GM19328 (cell line): ENCODE measurements at regions not wholly inside any gene's neighbourhood (a gene's known extent, or its start where the extent isn't known, plus 50 kb on each side); places are given as distances from the start of the nearest gene placed in this dataset.

Experiments
- ATAC-seq: cut with Tn5 transposase; IDR thresholded peaks from one replicate; pipeline ENCODE4 v1.9.1; 2021; ENCODE audit warnings: mild to moderate bottlenecking, moderate library complexity; ENCODE audit not compliant: unreplicated experiment

DNA sequence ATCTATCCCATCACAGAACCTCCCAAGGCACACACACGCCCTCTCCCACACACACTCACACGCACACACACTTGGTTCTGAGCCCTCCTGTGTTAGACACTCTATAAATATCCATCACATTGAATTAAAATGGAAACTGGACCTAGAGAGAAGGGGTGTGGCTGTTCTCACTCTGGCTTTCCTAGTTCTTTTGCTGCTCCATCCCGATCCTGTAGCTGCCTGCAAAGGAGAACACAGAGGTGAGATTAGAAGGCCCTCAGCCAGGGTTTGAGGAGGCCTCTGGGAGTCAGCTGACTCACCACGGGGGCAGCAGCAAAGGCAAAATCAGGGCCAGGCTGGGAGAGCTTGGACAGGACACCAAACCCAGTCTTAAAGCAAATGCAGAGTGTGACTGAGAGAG, 192.3 kb upstream of the CADM1 start:
- ATAC-seq = no peak

DNA sequence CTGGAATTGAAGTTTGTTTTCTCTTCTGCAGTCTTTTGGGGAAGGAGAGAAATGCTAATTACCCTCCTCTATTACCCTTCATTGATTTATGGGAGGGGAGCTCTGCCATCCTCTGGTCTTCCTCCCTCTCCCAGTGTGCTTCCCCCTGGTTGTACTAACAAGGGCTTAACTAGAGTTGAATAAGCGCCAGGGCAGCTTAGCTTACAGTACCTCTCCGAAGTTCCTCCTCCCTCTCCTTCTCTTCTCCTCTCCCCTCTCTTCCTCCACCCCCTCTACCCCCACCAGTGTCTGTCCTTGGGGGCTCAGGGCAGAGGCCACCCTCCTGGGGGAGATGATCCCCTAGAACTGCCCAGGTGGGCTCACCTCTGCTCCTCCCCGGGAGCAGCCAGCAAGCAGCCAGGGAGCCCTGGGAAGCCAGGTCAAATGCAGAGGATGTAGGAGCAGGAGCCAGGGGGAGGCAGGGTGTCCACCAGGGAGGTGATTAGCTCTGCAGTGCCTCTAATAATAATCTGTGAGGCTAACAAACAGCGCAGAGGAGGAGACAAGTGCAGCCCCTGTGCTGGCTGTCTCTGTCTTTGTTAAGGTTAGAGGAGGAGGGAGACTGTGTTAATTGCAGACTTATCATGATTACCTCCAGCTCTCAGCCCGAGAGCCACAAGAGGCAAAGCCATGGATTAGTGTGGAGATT, 191.6 kb upstream of the CADM1 start:
- ATAC-seq = no peak

DNA sequence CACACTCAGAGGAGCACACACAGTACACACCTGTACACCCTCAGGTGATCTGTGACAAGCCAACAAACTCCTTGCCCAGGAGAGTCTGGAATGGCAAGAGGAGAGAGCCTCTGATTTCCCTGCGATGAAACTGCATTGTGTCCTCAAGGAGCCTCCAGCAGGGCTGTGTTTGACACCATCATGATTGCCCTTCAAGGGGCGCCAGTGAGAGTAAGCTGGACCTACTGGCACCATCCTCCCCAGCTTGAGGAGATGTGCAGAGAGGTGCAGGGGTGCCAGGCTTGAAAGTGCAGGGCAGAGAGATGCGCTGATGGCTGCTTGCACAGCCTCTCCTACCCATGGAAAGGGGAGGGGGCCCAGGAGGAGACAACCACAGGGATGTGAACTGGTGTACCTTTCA, 188.8 kb upstream of the CADM1 start:
- no peak for ATAC-seq

DNA sequence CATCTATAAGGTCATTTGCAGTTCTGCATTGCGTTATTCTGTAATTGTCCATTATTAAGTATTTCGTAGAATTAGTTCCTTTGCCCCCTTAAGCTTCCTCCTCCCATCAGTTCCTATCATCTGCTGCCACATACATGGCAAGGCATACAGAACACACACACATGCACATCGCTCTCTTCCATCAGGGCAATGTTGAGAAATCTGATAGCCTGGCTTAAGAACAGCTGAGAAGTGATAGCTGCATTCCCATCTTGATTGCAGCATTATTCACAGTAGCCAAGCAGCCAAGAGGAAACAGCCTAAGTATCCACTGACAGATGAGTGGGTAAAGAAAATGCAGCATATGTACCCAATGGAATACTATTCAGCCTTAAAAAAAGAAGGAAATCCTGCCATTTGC, 186.8 kb upstream of the CADM1 start:
- ATAC-seq = no peak

DNA sequence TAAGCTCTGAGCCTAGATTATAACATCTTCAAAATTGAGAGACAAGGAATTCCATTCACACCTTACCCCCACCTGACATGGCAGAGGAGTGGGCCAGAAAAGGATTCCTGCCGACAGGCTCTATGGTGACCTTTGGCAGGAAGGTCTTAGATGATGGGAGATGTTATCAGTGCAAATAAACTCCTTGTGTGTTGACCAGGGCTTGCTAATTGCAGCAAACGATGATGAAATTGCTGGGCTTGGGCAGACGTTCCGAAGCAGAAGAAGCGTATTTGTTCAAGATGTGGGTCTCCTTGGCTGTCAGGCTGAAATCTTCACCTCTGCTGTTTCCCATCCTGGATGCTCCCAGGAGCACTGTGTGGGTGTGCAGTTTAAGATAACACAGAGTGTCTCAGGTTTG, 183.7 kb upstream of the CADM1 start:
- no peak for ATAC-seq

DNA sequence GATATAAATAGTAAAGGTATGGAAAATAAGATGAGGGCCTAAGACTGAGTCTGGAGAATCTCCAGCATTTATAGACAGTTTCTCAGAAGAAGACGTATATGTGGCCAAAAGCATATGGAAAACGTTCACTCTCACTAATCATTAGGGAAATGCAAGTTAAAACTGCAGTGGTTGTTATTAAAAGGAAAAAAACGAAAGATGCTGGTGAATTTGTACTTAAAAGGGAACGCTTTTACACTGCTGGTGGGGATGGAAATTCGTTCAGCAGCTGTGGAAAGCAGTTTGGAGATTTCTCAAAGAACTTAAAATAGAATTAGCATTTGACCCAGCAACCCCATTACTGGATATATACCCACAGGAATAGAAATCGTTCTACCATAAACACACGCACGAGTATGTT, 180.5 kb upstream of the CADM1 start:
- ATAC-seq = no peak

DNA sequence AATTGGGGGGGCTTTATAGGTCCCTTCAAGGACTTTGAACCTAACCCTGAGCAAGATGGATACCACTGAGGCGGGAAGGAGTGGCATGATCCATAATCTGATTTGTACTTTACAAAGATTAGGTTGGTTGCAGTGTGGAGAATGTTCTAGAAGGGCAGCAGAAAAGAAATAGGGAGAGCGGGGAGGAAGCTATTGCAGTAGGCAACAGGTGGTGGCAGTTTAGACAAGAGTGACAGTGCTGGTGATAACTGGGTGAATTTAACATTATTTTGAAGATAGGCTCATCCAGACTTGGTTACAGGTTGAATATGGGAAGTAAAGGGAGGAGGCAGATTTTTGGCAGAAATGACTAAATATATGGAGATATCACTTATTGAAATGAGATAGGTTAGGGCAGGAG, 179.9 kb upstream of the CADM1 start:
- ATAC-seq = no peak

DNA sequence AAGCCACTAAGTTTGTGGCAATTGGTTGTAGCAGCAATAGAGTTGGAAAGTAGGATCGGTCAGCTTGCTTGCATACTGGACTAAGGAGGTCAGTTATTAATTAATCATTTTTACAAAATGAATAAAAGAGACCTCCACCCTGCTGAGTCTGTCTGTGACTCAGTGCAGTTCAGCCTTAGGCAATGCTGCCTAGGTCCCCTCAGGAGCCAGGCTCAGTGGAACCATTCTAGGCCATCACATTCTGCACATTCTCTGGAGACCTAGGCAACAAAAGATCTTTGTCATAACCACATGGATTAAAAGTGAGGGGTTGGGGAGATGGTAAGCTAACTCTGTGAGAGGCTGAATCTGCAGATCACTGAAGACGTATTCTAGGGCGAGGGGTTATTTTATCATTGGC, 178.7 kb upstream of the CADM1 start:
- no peak for ATAC-seq

DNA sequence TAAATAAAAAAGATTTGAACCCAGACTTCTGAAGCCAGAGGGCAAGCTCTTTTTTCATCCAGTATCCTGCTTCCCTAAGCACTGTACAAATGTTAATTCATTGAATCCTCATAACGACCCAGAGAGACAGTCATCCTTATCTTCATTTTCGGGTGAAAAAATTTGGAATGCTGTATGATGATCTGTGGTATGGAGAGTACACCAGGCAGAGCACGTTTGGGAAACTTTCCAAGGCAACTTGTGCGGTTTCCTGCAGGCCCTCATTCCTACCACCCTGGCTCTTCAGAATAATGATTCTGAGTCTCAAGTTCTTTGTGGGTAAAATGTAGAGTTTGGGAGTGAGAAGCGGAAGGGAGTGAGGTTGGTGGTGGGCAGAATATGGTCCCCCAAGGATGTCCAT, 177.9 kb upstream of the CADM1 start:
- ATAC-seq = no peak

DNA sequence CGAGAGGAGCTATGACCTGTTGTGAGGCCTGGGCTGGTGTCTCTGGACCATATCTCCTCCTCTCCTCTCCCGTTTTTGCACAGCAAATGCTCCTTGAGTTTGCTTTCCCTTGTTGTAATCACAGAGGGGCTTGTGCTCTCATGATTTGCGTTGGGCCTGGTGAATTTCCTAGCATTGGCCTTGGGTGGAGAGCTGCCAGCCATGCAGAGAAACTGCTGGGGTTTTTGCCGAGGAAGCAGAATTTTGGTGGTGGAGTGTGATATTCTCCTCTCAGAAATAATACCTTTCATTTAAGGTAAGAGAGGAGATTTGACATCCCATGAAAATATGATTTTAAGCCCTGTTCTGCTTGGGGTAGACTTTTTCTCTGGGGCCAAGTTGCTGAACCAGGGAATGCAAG, 175.7 kb upstream of the CADM1 start:
- no peak for ATAC-seq

DNA sequence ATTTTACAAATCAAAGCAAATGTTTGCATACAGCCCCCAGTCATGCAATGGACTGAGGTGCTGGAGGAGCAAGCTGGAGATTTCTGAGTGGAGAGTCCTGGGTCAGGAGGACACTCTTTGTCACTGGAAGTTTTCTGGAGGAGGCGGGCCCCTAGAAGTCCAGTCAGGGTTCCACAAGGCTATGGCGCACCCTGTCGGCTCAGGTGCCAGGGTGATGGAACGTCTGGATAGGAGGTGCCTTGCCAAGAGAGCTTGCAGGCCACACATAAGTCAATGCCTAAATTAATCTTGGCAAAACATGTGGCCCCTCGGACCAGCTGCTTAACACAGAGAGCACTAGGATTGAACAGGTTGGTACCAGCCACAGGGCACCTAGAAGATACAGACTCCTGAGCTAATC, 174.7 kb upstream of the CADM1 start:
- ATAC-seq = no peak

DNA sequence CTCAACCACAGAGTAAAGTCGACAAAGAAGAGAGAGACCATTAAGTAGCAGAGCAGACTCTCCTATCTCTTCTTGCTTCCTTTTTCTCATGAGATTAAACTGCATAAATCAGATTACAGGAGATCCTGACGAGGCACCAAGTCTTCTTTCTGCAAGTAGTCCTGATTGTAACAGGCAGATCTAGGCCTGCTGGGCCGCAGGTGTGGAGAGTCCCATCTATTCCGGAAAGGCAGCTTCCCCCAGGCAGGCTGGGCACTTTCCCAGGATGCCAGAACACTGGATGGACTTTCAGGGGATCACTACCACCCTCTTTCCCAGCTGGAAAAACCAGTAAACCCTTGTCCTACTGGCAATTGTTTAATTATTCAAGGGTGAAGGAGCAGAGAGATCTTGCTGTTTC, 173.0 kb upstream of the CADM1 start:
- no peak for ATAC-seq

DNA sequence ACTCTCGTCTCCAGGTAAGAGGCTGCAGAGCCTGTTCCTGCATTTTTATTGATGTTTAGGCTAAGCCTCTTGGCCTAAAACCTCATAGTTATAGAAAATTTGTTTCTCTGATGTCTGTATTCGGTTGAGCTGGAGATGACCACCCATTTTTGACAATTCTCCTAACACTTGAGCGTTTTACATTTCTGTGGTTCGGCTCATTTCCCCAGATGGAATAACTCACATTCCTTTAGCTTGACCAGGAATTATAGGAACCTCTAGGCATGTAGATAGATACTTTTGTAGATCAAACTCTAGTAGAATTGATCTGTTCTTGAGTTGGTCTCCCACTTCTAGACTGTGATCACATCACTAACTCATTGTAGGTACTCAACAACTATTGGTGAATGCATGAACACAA, 172.6 kb upstream of the CADM1 start:
- no peak for ATAC-seq

DNA sequence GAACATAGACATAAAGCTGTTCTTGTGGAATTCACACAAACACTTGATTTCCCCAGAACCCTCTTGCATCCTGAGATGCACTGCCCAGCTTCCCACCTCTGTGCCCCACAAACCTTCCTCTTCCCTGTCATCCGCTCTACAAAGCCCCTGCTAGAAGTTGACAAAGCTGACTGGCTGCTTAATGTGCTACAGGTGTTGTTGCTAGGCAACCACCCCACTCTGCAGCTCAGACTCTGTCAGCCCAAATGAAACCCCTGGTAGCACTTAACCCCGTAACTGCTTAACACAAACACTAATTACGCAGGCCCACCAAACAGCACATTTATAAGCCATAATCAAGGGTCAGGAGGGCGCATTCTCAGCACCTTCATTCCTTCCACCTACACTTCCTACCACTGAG, 172.0 kb upstream of the CADM1 start:
- no peak for ATAC-seq

DNA sequence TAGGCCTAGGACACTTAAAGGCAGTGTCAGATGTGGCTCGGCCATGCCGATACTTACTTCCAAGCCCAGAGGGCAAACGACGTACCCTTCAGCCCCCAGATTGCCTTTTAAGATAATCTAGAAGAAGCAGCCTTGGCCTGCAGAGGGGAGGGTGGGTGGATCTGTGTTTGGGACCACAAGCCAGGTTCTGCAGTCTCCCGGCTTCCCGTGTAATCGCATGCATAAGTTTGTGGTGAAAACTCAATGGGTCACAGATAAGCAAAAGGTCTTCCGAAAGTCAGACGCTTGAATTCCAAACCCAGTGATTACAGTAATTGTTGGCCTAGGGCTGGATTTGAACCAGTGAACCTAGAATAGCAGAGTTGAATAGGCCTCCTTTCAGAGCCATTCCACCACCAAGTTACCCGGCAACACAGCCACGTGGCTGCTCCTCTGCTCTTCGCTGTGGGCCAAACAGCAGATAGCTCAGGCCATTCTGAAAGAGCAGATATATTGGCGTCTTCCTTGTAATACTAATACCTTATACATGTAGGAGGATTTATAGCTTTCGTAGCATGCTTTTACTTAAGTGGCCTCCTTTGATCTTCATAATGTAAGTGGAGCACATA, 170.8 kb upstream of the CADM1 start:
- no peak for ATAC-seq

DNA sequence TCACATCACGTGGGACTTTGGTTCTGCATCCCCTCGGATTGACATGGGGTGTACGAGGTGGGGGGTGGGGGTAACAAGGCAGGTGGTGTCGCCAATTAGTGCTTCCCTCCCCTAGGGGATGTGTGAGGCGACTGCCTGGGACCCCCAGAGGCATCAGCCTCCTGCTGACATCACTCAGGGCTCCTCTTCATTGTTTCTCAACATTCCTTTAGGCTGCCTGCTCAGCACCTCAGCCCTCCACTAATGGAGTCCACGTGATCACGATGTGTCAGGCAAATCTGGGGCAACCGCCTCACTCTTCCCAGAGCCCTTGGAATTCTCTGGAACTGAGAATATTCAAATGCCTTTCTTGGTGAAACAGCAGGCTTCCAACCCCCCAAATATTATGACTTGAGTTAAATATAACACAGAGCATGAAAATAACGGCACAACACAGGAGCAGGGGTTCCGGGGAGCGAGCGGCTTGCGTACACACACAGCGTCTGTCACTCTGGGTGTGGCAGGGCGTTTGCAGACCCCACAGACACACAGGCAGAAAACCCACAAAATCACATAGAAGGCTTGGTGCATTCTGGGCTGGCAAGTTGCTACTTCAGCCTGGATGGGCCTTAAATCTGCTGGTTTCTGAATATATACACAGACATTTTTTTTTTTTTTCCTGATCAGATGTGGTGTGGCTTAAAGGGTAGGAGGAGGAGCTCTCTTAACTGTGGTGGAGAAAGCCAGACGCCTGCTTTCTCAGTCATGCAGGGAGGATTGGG, 170.1 kb upstream of the CADM1 start:
- ATAC-seq = no peak

DNA sequence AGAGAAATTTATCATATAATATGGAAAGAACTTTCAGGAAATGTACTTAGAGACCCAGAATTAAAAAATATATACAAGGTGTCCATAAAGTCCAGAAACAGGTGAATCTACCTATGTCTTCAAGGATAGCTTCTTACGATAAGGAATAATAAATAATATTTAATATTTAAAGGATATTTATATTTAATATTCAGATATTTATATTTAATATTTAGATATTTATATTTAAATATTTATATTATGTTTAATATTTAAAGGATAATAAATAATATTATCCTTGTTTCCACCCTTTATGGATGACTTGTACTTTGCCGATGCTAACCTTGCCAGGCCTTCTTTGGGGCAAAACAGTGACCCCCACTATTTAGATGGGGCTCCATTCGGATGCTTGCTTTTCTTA, 169.5 kb upstream of the CADM1 start:
- no peak for ATAC-seq

DNA sequence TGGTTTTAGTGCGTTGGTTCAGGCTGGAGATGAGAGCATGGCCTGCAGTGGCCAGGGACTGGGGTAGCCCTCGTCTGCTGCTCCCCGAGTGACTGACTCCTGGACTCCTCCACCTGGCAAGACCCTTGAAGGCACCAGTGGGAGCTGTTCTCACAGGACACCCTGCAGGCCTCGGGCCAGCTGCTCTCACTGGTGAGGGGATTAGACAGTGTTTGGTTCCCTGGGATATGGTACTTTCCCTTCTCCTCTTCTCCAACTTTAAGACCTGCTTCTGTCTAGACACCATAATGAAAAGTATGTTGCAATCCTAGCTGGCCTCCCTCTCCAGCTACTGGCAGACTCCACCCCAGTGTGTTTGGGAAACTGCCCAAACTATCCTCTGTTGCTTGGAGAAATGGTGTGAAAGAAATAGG, 168.8 kb upstream of the CADM1 start:
- ATAC-seq = no peak

DNA sequence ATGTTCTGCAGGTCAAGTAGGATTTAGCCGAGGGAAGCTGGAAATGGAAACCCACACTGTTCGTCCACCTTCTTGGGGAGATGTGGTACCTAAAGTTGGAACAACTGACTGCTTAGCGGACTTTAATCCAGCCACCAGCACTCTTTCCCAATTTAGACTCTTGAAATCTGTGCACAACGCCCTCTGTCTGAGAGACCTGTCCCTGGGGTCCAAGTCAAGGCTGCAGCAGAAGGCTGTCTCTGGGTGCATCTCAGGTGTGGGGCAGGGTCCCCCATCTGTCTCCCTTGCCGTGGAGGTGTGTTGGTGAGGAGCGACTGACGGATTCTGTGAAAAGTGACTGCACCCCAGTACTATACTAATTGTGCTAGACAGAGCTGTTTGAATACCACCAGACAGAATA, 168.2 kb upstream of the CADM1 start:
- ATAC-seq = no peak

DNA sequence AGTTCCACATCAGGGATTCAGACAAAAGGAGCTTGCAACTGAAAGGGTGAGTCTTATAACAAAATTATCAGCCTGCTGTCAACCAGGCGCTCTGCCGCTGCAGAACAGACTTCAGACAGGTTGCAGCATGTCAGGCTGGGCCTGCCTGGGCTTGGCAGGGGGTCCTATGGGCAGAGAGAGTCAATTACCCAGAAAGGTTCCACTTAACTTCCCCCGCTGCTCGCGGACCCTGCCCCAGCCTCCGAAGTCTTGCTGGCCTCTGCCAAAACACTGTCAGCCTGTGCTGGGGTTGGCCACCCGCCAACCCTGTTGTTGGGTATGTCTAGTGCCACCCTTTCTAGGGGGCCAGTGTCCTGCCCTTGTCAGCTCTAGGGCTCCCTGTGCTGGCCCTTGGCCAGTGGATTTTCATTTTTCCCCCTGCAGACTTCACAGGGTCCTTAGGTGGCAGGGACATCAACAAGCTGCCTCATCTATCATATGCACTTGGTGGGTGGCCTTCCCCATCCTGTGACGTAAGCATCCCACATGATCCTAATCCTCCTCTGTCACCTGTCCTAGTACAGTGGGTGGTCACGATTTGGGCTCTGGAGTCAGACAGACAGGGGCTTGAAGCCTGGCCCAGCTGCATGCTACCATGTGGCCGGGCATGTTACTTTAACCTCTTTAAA, 166.5 kb upstream of the CADM1 start:
- ATAC-seq = no peak

DNA sequence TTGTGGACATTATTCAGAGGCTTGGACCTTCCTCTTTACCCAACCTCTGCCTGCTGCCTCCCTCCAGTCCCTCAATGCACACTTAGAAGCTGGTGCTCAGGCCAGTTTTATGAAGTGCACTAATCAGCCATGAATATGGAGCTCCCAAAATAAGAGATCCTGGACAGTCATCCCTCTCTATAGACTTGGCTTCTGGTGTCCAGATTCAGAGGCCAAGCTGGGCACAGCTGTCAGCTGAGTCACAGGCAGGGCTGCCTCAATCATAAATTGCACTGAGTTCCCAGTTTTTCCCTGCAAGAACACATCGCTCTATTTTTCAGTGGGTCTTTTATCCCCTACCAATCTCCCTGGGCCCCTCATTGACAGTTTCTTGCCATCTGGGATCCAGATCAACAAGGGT, 161.7 kb upstream of the CADM1 start:
- no peak for ATAC-seq
